MCF 10A (cell line): ENCODE measurements at regions not wholly inside any gene's neighbourhood (a gene's known extent, or its start where the extent isn't known, plus 50 kb on each side); places are given as distances from the start of the nearest gene placed in this dataset.

Source experiments
- BruUV-seq: library from RNA; stranded (reverse); fragments of 400-500 nt; replicated peaks from 2 replicates; lab custom pipeline; 2021; lab: Mats Ljungman, UMichigan
- CTCF ChIA-PET: fragments of 300-600 bp; sonication (Branson Sonifier 250); formaldehyde crosslinking; extraction: SDS; loops from one replicate; lab custom pipeline; 2021; ENCODE audit warnings: antibody characterized with exemption, inconsistent platforms; lab: Yijun Ruan, JAX
- POLR2A ChIA-PET: fragments of 300-600, 350-650 bp; sonication (Branson Sonifier 250); formaldehyde crosslinking; extraction: SDS; loops from one replicate; lab custom pipeline; 2020; ENCODE audit warnings: antibody characterized with exemption, inconsistent platforms; lab: Yijun Ruan, JAX
- DNase-seq: peaks from one replicate; pipeline ENCODE4 v3.0.0-alpha.2; 2018; ENCODE audit not compliant: unreplicated experiment
- H3K27ac Mint-ChIP-seq: one replicate; pipeline ENCODE4 v1.8.0; 2022; ENCODE audit warnings: mild to moderate bottlenecking, low read depth, mixed read lengths; ENCODE audit not compliant: unreplicated experiment
- H3K27me3 Mint-ChIP-seq: one replicate; pipeline ENCODE4 v1.8.0; 2022; ENCODE audit warnings: mixed read lengths; ENCODE audit not compliant: insufficient read depth, unreplicated experiment
- H3K36me3 Mint-ChIP-seq: one replicate; pipeline ENCODE4 v1.8.0; 2022; ENCODE audit warnings: mild to moderate bottlenecking, moderate library complexity, mixed read lengths; ENCODE audit not compliant: insufficient read depth, unreplicated experiment
- H3K4me1 Mint-ChIP-seq: one replicate; pipeline ENCODE4 v1.8.0; 2022; ENCODE audit warnings: mixed read lengths; ENCODE audit not compliant: insufficient read depth, unreplicated experiment
- H3K4me3 Mint-ChIP-seq: one replicate; pipeline ENCODE4 v1.8.0; 2022; ENCODE audit warnings: mild to moderate bottlenecking, moderate library complexity, mixed read lengths; ENCODE audit not compliant: unreplicated experiment
- H3K9me3 Mint-ChIP-seq: one replicate; pipeline ENCODE4 v1.8.0; 2022; ENCODE audit warnings: mixed read lengths; ENCODE audit not compliant: unreplicated experiment
- intact Hi-C: fragments of 100-400 bp; cut with micrococcal nuclease; formaldehyde crosslinking; loops from 2 replicates; pipeline ENCODE4 v1.14.1; 2022
- TF ChIP-seq, protein P1 (sequence below): fragments of 200-600 bp; IDR thresholded peaks from one replicate; pipeline ENCODE4 v1.8.0; 2022; ENCODE audit warnings: antibody characterized with exemption, mild to moderate bottlenecking; ENCODE audit not compliant: unreplicated experiment

DNA sequence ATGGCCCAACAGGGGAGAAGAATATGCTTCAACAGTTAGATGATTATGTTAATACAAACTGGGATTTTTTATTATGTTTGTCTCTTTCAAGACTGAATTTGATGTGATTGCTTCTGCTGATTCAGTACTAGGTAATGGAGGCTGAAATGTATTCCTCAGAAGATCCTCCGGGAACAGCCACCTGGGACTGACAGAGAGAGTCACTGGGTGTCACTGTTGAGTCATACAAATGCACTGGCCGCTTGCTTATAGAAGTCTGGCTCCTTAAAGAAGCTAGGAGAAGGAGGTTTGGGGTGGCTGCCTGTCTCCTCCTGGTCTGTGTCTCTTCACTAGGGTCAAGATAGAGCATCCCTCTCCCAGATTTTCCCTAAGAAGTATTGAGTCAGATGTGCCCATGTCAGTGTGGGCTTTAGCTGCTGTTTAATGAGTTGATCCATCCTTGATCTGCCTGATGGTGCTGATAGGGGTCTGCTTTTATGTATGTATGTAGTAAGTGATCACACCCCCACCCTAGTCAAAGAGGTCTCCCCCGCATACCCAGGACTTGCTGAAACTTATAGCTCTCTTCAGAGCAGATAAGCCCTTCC, 773.4 kb downstream of the BRINP1 start:
- intact Hi-C loops: loop anchor here (1.0 to 5.0 kb wide), 6 partner anchors 74 to 1881 kb away; no protein-coding TSS in a partner anchor
- Mint-ChIP-seq H3K27me3 (no peaks in the 10 kb centered on the region), H3K4me1 (peaks cover 11% of the 10 kb centered on the region), H3K4me3 (no peak overlapping the region), H3K9me3 (no peaks in the 10 kb centered on the region), H3K27ac (no peak overlapping the region), H3K36me3 (no peaks in the 10 kb centered on the region)
- ChIA-PET CTCF (interaction anchor here (0.6 to 2.6 kb wide), 46 partner anchors 11 to 1937 kb away, joined by 3 to 26 read pairs (median 3); no protein-coding TSS in a partner anchor), POLR2A (interaction anchor here (0.6 to 0.7 kb wide), 2 partner anchors 67 to 977 kb away, joined by 3 read pairs; no protein-coding TSS in a partner anchor)
- peak; percentile 73 for DNase-seq
- BruUV-seq: no TSS peak
- TF ChIP-seq, protein P1, sequence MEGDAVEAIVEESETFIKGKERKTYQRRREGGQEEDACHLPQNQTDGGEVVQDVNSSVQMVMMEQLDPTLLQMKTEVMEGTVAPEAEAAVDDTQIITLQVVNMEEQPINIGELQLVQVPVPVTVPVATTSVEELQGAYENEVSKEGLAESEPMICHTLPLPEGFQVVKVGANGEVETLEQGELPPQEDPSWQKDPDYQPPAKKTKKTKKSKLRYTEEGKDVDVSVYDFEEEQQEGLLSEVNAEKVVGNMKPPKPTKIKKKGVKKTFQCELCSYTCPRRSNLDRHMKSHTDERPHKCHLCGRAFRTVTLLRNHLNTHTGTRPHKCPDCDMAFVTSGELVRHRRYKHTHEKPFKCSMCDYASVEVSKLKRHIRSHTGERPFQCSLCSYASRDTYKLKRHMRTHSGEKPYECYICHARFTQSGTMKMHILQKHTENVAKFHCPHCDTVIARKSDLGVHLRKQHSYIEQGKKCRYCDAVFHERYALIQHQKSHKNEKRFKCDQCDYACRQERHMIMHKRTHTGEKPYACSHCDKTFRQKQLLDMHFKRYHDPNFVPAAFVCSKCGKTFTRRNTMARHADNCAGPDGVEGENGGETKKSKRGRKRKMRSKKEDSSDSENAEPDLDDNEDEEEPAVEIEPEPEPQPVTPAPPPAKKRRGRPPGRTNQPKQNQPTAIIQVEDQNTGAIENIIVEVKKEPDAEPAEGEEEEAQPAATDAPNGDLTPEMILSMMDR: peak; percentile 57

DNA sequence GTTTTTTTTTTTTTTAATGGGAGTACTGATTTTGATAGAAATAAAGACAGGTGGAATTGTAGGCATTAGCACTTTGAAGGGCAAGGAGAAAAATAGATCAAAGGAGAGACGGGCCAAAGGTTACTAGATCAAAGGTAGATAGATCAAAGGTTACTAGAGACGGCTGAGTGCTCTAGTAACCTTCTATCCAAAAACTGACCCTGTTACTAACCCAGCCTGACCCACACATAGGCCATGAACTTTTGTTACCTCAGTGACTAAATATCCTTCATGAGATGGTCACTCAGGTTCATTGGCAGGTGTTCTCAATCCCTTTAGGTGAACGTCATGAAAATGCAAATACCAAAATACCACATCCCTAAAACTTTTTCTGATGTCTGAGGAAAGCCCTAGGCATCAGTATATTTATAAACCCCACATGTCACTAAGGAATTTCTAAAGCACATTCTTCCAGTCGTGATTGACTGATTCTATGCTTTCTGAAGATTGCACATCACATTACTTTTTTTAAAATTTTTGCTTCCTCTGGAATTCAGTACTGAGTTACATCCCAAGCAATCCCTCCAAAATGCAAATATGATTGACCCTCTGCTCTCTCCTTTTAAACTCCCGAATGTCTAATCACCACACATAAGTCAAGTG, 772.7 kb downstream of the BRINP1 start:
- Mint-ChIP-seq H3K9me3 (no peaks in the 10 kb centered on the region), H3K4me1 (peaks cover 11% of the 10 kb centered on the region), H3K27ac (no peak overlapping the region), H3K36me3 (no peaks in the 10 kb centered on the region), H3K4me3 (no peak overlapping the region), H3K27me3 (no peaks in the 10 kb centered on the region)
- no TSS peak for BruUV-seq
- no peak for DNase-seq
- ChIA-PET CTCF (interaction anchor here (0.6 to 2.6 kb wide), 47 partner anchors 11 to 1937 kb away, joined by 3 to 26 read pairs (median 3); no protein-coding TSS in a partner anchor), POLR2A (interaction anchor here (0.7 kb wide), 1 partner anchor 68 kb away, joined by 3 read pairs; no protein-coding TSS in a partner anchor)
- TF ChIP-seq, protein P1: no peak
- intact Hi-C loops: loop anchor here (5.0 kb wide), 4 partner anchors 74 to 1881 kb away; no protein-coding TSS in a partner anchor

DNA sequence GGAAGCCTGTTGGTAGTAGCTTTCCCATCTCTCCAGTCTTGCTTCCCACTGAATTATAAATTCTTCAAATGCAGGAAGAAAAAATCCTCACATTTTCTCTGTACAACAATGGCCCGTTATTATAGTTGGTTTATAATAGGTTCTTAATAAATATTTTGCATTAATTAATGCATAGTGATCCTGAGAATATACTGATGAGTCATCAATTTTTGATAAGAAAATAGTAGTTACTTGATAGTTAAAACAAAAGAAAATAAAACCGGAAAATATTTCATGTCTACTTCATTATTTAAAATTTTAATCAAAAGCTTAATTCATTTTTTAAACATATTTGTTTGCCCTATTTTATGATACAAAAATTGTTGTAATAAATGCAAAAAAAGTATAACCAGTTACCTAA, 762.6 kb downstream of the BRINP1 start:
- H3K4me3 Mint-ChIP-seq: no peak overlapping the region
- TF ChIP-seq, protein P1: no peak
- H3K4me1 Mint-ChIP-seq: peaks cover 10% of the 10 kb centered on the region
- H3K36me3 Mint-ChIP-seq: no peaks in the 10 kb centered on the region
- intact Hi-C loops: no loop called here
- no peak for DNase-seq
- ChIA-PET CTCF (interaction anchor here (0.5 to 4.1 kb wide), 4 partner anchors 10 to 510 kb away, joined by 3 to 25 read pairs (median 4); no protein-coding TSS in a partner anchor), POLR2A (interaction anchor here (0.9 kb wide), 1 partner anchor 299 kb away, joined by 3 read pairs; no protein-coding TSS in a partner anchor)
- no peaks in the 10 kb centered on the region for H3K27me3 Mint-ChIP-seq
- no peak overlapping the region for H3K27ac Mint-ChIP-seq
- BruUV-seq: no TSS peak
- H3K9me3 Mint-ChIP-seq: no peaks in the 10 kb centered on the region
